CD4-positive, alpha-beta T cell treated with Interleukin-21 for 1 hour (primary cell): ENCODE measurements at regions not wholly inside any gene's neighbourhood (a gene's known extent, or its start where the extent isn't known, plus 50 kb on each side); places are given as distances from the start of the nearest gene placed in this dataset.

Source experiments
- DNase-seq: peaks from one replicate; pipeline ENCODE4 v3.0.0-alpha.2; 2020

- no peak for DNase-seq
Measured at GRCh38 chr2:2889646-2890045, 488.0 kb downstream of the EIPR1 start.

DNA sequence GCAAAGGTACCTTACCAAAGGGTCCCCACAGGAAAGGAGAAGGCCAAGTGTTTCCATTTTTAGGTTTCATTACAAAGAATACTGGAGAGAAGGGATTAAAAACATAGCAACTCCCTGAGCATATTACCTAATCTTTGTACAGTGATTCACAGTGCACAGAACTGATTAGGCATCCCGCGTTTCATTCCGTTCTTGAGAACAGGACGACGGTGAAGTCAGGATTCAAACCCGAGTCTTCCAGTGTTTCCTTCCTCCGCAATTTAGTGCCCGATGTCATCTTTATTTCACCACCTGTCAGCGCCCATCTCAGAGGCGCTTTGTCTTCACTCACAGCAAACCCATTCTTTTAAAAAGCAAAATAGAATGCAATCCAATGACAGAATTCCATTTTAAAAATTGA is 488.5 kb downstream of the EIPR1 start:
- no peak for DNase-seq

DNA sequence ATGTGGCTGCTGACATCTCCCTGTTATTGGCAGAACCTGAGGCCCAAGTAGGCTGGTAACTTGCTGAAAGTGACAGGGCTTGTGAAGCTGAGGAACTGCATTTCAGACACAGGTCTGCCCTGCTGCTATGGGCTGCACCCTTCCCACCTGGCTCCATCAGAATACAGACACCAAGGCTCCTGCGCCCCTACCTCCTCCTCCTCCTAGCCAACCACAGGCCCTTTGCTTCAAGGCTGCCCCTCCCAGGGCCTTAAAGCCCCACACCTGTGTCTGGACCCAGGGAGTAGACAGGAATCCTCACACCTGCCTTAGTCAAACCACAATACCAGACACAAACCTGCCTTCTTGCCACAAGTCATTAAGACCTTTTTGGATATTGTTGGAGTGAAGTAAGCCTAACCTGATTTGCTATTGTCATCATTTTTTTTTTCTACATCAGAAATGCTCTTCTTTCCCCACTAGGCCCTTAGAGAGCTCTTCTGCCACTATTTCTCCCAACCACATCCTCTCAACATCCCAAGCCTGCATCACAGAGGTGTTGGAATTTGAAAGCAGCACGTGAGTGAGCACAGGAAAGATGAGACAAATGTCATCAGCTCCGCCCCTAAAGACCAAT is 489.7 kb downstream of the EIPR1 start:
- DNase-seq, result no peak

DNA sequence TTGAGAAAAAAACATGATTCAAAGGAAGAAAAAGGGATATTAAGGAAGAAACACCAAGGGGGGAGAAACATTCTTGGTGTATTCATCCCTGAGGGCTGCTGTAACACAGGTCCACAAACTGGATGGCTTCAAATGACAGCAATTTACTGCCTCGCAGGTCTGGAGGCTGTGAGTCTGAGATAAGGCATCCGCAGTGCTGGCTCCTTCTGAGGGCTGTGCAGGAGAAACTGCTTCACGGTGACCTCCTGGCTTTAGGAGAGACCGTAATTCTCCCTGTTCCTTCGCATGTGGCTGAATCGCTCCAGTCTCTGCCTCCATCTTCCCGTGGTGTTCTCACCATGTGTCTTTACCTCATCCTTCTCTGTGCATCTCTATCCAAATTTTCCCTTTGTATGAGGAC is 490.7 kb downstream of the EIPR1 start:
- no peak for DNase-seq

GRCh38 chr2:2881499-2881898 is 496.1 kb downstream of the EIPR1 start:
- no peak for DNase-seq

GRCh38 chr2:2880938-2881337 is 496.7 kb downstream of the EIPR1 start:
- no peak for DNase-seq

GRCh38 chr2:2879781-2880180 is 497.8 kb downstream of the EIPR1 start:
- DNase-seq, result no peak

GRCh38 chr2:2879071-2879470 is 498.5 kb downstream of the EIPR1 start:
- DNase-seq, result no peak

- no peak for DNase-seq
Measured at GRCh38 chr2:2877427-2877826, 500.2 kb downstream of the EIPR1 start.

DNA sequence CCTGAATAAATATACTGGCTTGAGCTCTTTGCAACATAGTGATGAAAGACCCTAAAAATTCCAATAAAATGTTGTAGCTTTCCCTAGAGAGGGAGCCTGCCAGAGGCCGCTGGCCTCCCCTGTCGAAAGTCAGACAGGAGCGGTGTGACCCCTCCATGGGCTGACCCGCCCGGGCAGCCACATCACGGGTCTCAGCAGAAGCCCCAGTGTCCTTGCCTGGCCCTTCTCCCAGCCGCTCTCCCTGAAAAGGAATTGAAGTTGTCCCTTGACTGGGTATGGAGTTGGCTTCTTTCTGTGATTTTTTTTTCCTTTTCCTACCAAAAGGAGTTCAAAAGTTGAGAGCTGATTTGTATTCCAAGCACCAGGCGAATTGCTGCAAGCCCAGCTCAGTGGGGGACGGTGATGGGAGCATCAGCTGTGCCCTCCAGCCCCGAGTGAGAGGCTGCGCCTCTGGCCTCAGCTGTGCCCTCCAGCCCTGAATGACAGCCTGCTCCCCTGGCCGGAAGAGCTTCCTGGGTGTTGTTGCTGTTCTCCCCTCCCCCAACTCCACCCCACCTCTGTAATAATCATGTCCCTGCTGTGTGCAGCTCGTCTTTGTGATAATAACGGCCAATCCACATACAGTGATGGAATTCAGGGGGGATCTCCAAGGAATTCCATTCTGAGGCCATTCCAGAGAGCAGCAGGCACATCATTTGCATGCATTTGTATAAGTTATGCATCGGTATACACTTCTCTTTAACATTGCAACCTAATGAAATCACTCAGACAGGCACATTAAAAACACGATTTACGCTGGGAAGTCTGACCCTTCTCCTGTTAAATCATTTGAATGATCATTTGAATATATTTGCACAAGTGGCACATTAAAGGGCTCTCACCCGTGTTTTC is 501.0 kb downstream of the EIPR1 start:
- DNase-seq, result no peak

DNA sequence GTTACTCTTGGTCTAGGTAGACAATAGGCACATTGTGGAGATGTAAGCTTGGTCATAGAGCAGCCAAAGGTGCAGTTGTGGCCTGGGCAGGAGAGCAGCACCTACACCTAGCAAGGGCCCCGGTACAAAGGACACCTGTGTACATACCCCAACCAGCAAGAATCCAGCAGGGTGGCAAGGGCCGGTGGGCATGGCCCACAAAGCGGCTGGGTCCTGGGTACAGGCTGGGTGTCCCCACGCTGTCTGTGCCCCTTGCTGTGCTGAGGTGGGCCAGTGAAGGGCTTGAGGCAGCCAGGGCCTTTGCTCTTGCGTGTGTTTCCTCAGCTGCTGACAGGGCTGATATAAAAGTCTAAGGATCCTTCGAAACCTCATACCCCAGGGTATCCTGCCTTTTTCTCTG is 501.8 kb downstream of the EIPR1 start:
- no peak for DNase-seq

- no peak for DNase-seq
Measured at GRCh38 chr2:2875296-2875695, 502.3 kb downstream of the EIPR1 start.

GRCh38 chr2:2874805-2875204 is 502.8 kb downstream of the EIPR1 start:
- no peak for DNase-seq

GRCh38 chr2:2874341-2874740 is 503.3 kb downstream of the EIPR1 start:
- DNase-seq, result no peak

DNA sequence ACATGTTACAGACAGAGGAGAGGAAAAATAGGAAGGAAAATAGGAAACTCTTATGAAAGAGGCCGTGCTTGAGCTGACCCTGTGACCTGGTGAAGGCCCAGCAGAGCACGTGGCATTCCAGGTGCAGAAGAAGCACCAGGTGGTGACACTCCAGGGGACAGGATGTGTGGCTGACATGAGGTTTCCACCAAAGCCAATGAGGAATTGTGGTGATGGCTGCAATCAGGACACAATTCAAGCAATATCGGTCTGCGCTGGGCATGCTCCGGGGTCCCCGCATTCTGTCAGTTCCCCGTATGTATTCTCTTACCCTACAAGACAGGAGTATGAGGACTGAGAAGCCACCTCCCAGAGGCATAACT is 504.2 kb downstream of the EIPR1 start:
- no peak for DNase-seq

DNA sequence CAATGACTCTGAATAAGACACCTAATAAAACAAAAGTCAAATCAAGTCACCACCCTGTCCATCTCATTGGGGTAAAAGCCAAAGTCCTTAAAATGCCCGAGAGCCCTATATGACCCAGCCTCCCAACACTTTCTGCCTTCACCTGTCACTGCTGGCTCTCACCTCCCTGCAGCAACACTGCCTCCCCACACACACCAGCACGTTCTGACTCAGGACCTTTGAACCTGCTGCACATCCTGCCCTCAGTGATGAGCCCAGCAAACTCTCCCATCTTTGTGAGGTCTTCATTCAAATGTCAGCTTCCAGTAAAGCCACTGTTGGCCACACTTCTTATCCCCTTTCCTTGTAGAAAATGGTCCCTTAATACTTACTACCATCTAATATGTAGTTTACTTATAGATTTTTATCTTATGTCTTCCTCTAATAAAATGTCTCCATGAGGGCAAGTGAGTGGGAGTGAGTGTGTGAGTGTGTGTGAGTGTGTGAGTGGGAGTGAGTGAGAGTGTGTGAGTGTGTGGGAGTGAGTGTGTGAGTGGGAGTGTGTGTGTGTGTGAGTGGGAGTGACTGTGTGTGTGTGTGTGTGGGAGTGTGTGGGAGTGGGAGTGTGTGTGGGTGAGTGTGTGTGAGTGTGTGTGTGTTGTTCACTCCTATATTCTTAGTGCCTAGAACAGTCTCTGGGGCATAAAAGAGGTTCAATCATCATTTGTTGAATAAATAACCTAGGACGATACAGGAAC is 504.7 kb downstream of the EIPR1 start:
- no peak for DNase-seq

GRCh38 chr2:2872309-2872617 is 505.4 kb downstream of the EIPR1 start:
- DNase-seq, result no peak

GRCh38 chr2:2871480-2872308 is 505.9 kb downstream of the EIPR1 start:
- no peak for DNase-seq

DNA sequence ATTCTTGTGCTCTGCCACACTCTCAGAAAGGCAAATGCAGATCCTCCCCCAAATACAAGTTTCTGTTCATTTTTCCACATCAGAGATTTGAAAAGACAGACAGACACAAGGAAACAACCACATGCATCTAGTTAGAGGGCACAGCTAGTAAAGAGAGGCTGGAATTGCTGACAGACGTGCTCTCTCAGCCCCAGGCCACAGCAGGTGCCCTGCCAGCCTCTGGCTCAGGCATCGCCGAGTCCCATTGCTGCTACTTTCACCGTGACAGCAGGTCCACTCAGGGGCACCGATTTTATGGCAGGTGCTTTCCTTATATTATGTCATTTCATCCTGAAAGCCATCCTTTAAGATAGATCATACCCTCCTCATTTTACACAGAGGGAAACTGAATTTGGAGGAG is 507.5 kb downstream of the EIPR1 start:
- DNase-seq, result no peak

- no peak for DNase-seq
Measured at GRCh38 chr2:2869553-2869952, 508.1 kb downstream of the EIPR1 start.

DNA sequence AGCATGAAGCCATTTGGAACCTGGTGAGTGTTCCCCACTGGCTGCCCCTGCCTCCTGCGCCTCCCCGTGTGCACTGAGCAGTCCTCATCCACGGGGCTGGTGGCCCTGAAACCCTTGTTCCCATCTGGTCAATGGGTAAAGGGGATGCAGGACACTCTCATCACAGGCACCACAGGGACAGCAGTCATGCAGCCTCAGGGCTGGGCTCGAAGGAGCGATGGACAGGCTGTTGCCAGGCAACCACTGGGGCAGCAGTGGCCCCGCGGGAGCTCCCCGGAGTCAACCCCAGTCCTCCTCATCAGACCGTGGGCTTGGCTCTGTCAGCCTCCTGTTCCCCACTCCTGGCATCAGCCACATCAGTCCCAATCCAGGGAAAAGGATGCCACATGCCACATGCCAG is 509.5 kb downstream of the EIPR1 start:
- DNase-seq, result no peak

GRCh38 chr2:2867397-2867979 is 510.1 kb downstream of the EIPR1 start:
- no peak for DNase-seq

DNA sequence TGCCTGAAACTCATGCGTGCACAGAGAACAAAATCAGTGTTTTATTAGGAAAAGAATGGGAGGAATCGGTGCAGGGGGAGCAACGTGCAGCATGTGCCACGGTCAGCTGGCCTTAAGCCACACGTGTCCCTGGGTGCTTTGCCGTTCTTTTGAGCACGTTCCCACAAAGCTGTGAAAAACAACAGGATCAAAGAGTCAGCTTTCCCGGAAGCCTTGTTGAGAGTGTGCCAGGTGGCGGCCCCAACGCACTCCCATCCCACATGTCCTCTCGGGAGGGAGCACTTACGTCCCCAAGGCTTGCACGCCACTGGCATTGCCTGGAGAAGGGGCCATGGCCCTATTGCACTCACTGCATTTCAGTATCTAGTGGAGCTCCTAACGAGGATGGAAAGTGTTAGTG is 511.2 kb downstream of the EIPR1 start:
- no peak for DNase-seq
